ENCODE measurements at regions not wholly inside any gene's neighbourhood (a gene's known extent, or its start where the extent isn't known, plus 50 kb on each side); places are given as distances from the start of the nearest gene placed in this dataset.

DNA sequence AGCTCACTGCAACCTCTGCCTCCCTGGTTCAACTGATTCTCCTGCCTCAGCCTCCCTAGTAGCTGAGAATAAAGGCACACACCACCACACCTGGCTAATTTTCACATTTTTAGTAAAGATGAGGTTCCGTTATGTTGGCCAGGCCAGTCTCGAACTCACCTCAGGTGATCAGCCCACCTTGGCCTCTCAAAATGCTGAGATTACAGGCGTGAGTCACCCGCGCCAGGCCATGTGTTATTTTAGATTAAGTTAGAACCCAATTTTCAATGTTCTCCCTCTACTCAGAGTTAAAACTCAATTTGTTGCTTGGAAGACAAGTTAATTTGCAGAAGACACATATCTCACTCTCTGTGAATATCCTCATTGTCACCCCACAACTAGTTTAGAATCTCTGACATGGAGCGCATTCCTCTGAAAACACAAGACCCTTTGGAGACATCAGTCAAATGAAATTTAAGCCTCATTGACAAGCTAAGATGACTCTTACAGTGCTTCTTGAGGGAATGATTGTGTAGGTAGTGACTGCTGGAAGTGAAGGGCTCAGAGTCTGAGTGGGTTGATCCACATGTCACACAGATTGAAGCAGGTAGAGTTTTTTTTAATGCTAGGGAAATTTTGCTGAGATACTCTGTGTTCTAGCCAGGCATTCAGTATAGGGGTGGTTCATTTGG lies 60.6 kb upstream of the FRMD4B start:
- no peak for TF ChIP-seq POLR2AphosphoS5 (IDR thresholded peaks at IDR 0.05)
- TF ChIP-seq, protein P1, sequence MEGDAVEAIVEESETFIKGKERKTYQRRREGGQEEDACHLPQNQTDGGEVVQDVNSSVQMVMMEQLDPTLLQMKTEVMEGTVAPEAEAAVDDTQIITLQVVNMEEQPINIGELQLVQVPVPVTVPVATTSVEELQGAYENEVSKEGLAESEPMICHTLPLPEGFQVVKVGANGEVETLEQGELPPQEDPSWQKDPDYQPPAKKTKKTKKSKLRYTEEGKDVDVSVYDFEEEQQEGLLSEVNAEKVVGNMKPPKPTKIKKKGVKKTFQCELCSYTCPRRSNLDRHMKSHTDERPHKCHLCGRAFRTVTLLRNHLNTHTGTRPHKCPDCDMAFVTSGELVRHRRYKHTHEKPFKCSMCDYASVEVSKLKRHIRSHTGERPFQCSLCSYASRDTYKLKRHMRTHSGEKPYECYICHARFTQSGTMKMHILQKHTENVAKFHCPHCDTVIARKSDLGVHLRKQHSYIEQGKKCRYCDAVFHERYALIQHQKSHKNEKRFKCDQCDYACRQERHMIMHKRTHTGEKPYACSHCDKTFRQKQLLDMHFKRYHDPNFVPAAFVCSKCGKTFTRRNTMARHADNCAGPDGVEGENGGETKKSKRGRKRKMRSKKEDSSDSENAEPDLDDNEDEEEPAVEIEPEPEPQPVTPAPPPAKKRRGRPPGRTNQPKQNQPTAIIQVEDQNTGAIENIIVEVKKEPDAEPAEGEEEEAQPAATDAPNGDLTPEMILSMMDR (IDR thresholded peaks at IDR 0.05) = no peak

Measured in breast epithelium (tissue), 3 donors.